Testis (tissue), 2 donors: ENCODE measurements at regions not wholly inside any gene's neighbourhood (a gene's known extent, or its start where the extent isn't known, plus 50 kb on each side); places are given as distances from the start of the nearest gene placed in this dataset.

Experiments
- CTCF ChIP-seq, 3 experiments: fragments of 450-650 bp in 2 of 3; fragments of 200-600 bp in 1 of 3; sonication (generic) in 1 of 3; IDR thresholded peaks; one replicate each; pipeline ENCODE4 v1.5.1; 2016 to 2019; ENCODE audit warnings: antibody characterized with exemption in 3 of 3, mild to moderate bottlenecking in 2 of 3, moderate library complexity in 1 of 3
- POLR2A ChIP-seq: fragments of 450-650 bp; IDR thresholded peaks from one replicate; pipeline ENCODE4 v1.6.1; 2017; ENCODE audit warnings: antibody characterized with exemption, mild to moderate bottlenecking, moderate library complexity

- TF ChIP-seq CTCF (IDR thresholded peaks at IDR 0.05) (no peak), POLR2A (no peak)
These were observed 449.1 kb downstream of the BCOR start for GRCh38 chrX:39648548-39649254.
